T-cell (primary cell): ENCODE measurements at regions not wholly inside any gene's neighbourhood (a gene's known extent, or its start where the extent isn't known, plus 50 kb on each side); places are given as distances from the start of the nearest gene placed in this dataset.

Experiments used
- ATAC-seq, 4 experiments: fragments of 200-7000 bp in 3 of 4; fragments of 150-1000 bp in 1 of 4; cut with Tn5 transposase; replicated peaks in 1 of 4; 1 replicate in 3 of 4; 2 replicates in 1 of 4; pipeline ENCODE4 v1.10.0; 2021; ENCODE audit warnings: moderate library complexity in 3 of 4, mild to moderate bottlenecking in 2 of 4, moderate number of reproducible peaks in 1 of 4
- CTCF ChIA-PET, 2 donors: fragments of 300-600 bp; sonication (Branson Sonifier 250); formaldehyde crosslinking; loops; one replicate each; lab custom pipeline; 2022; ENCODE audit warnings: antibody characterized with exemption in 2 of 2; lab: Charles Lee
- POLR2A ChIA-PET, 2 donors: fragments of 300-600 bp; sonication (Branson Sonifier 250); formaldehyde crosslinking; loops; one replicate each; lab custom pipeline; 2022; ENCODE audit warnings: antibody characterized with exemption in 2 of 2; lab: Charles Lee
- DNase-seq, 35 experiments: peaks; one replicate each; pipeline versions ENCODE4 v3.0.0 to v3.0.0-alpha.2; 2013 to 2023
- H3K27ac ChIP-seq: one replicate; pipeline ENCODE4 v1.5.1; 2013; ENCODE audit warnings: low read length
- H3K27me3 ChIP-seq, 2 experiments: replicated peaks in 1 of 2; 1 replicate in 1 of 2; 2 replicates in 1 of 2; pipeline versions ENCODE4 v1.6.1 to v1.7.0; 2013; ENCODE audit warnings: low read length in 1 of 2, mixed read lengths in 1 of 2; ENCODE audit not compliant: control insufficient read depth in 2 of 2, insufficient read depth in 2 of 2; ENCODE audit errors: extremely low read depth in 1 of 2
- H3K36me3 ChIP-seq, 2 donors: 1 replicate in 1 of 2; 2 replicates in 1 of 2; pipeline versions ENCODE4 v1.6.1 to v1.7.0; 2013; ENCODE audit warnings: low read length in 1 of 2; ENCODE audit not compliant: control insufficient read depth in 2 of 2, insufficient read depth in 1 of 2; ENCODE audit errors: extremely low read depth in 1 of 2
- H3K4me1 ChIP-seq, 2 experiments: 1 replicate in 1 of 2; 2 replicates in 1 of 2; pipeline versions ENCODE4 v1.6.1 to v1.7.0; 2013; ENCODE audit warnings: low read length in 2 of 2, mixed read lengths in 1 of 2; ENCODE audit not compliant: insufficient read depth in 2 of 2, control insufficient read depth in 1 of 2; ENCODE audit errors: extremely low read depth in 1 of 2
- H3K4me3 ChIP-seq, 2 donors: 1 replicate in 1 of 2; 2 replicates in 1 of 2; pipeline versions ENCODE4 v1.5.1 to v1.7.0; 2013; ENCODE audit warnings: mild to moderate bottlenecking in 2 of 2, low read length in 1 of 2, moderate library complexity in 1 of 2; ENCODE audit not compliant: control insufficient read depth in 1 of 2; ENCODE audit errors: extremely low read depth in 1 of 2
- H3K9me3 ChIP-seq: 2 replicates; pipeline ENCODE4 v1.7.0; 2013
- H3K27ac Mint-ChIP-seq, 2 donors: one replicate each; pipeline ENCODE4 v1.8.0; 2020 to 2021; ENCODE audit warnings: mild to moderate bottlenecking in 2 of 2, mixed read lengths in 2 of 2
- H3K27me3 Mint-ChIP-seq, 2 donors: one replicate each; pipeline ENCODE4 v1.8.0; 2021 to 2022; ENCODE audit warnings: mixed read lengths in 2 of 2
- H3K36me3 Mint-ChIP-seq: one replicate; pipeline ENCODE4 v1.8.0; 2021; ENCODE audit warnings: mixed read lengths
- H3K4me1 Mint-ChIP-seq, 3 donors: one replicate each; pipeline ENCODE4 v1.8.0; 2020 to 2022; ENCODE audit warnings: mixed read lengths in 3 of 3, mild to moderate bottlenecking in 1 of 3
- H3K4me3 Mint-ChIP-seq, 3 donors: one replicate each; pipeline ENCODE4 v1.8.0; 2020 to 2022; ENCODE audit warnings: mild to moderate bottlenecking in 3 of 3, mixed read lengths in 3 of 3, moderate library complexity in 3 of 3
- H3K9me3 Mint-ChIP-seq, 3 donors: one replicate each; pipeline ENCODE4 v1.8.0; 2020 to 2022; ENCODE audit warnings: mixed read lengths in 3 of 3
- WGBS: methylation state at CpG from one replicate; pipeline ENCODE4 v1.1.5; 2013; ENCODE audit warnings: missing lambda C conversion rate; ENCODE audit not compliant: insufficient coverage; 5-methylcytosine and 5-hydroxymethylcytosine counted together

DNA sequence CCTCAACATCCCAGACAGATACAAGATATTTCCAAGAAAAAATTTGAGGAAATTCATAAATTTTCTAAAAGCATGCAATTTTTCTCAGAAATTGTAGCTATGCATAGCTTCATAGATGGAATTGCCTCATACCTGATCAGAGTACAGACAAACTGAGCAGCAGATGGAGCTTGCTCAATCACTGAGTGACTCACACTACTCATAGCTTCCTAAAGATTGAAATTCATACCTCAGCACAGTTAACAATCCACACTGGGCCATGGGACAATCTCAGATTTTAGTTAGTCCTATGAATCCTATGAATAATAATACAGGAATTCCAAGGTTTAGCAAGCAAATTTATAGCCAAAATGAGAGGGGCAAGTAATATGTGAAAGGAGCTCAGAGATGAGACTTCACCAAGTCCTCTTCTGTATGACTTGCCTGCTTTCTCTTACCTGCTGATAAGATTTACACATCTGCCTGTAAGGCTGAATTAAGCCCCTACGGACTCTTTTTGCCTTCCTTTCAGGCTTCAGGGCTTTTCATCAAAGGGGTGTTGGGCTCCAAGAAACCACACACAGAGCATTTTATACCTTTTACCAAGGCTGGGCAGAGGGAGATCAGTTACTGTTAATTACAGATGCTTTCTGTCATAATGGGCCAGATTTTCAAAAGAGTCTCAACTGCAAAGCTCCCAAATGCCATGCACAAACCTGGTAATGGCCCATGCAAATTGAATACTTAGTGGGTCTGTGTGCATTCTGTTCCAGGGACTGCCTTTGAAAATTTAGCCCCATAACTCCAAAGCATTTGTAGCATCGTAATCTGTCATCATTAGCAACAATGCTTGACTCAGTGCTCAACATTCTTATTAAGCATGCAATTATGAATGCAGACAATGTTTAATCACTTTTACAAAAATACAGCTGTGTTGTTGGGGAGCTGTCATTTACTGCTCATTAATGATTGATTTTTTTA is 439.3 kb downstream of the DTWD2 start:
- Histone ChIP-seq H3K4me3 (no peak overlapping the region), H3K36me3 (no peaks in the 10 kb centered on the region), H3K27ac (no peak overlapping the region), H3K27me3 (no peaks in the 10 kb centered on the region), H3K4me1 (no peaks in the 10 kb centered on the region), H3K9me3 (no peaks in the 10 kb centered on the region)
- no peak overlapping the region for H3K27ac Mint-ChIP-seq
- H3K9me3 Mint-ChIP-seq = no peaks in the 10 kb centered on the region
- H3K4me1 Mint-ChIP-seq = no peaks in the 10 kb centered on the region
- CTCF ChIA-PET = no interaction called here
- H3K36me3 Mint-ChIP-seq = no peaks in the 10 kb centered on the region
- no peak overlapping the region for H3K4me3 Mint-ChIP-seq
- H3K27me3 Mint-ChIP-seq = peaks cover 0 to 7% of the 10 kb centered on the region in 2 donors
- no peak for DNase-seq
- ATAC-seq = no peak
- WGBS = no CpG with 5 or more reads among the region's 2 CpGs
- POLR2A ChIA-PET = no interaction called here

DNA sequence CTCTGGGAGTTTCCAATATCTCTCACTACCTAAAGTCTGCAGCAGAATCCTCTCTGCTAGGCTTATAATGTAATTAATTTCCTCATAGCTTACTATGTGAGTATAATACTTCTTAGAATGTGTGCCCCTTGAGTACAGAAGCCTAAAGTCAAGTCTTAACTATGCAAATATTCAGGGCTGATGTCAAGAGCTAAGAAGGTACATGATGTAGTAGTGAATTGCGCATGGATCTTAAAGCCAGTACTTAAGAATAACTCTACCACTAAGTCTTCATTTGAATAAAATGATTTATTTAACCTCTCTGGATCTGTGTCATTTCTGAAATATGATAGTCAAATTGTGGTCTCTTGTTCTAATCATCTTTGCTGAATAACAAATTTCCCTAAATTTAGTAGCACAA is 442.9 kb downstream of the DTWD2 start:
- Histone ChIP-seq H3K4me3 (no peak overlapping the region), H3K27ac (no peak overlapping the region), H3K4me1 (no peaks in the 10 kb centered on the region), H3K27me3 (no peaks in the 10 kb centered on the region), H3K36me3 (no peaks in the 10 kb centered on the region), H3K9me3 (no peaks in the 10 kb centered on the region)
- WGBS = no CpG with 5 or more reads among the region's 1 CpG
- H3K27ac Mint-ChIP-seq = no peak overlapping the region
- H3K9me3 Mint-ChIP-seq = no peaks in the 10 kb centered on the region
- no peak overlapping the region for H3K4me3 Mint-ChIP-seq
- no peak for ATAC-seq
- no peaks in the 10 kb centered on the region for H3K4me1 Mint-ChIP-seq
- H3K27me3 Mint-ChIP-seq = peaks cover 0 to 3% of the 10 kb centered on the region in 2 donors
- DNase-seq = no peak
- H3K36me3 Mint-ChIP-seq = no peaks in the 10 kb centered on the region
- CTCF ChIA-PET = no interaction called here
- POLR2A ChIA-PET = no interaction called here

DNA sequence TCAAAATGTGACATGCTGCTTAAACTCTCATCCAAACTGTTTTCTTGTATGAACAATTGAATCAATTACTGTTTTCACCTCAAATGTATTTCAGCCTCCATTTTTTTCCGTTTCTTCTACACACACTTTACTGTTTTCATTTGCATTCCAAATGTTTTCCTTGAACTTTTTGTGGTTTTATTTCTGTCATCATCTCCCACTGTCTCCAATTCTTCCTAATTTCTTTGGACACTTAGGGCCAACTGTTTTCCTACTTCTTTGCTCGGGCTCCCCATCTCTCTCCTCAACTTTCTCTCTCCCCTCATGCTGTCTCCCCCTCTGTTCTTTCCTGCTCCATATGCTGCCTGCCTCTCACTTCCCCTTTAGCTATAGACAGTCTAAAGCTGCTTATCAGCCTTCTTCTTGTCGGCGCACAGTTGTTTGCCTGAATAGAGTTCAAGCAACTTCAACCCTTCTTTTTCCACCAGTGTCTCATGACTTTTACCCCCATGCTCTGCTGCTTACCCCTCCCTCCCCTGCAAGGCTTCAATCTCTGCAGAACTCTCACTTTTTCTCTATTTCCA is 443.4 kb downstream of the DTWD2 start:
- Histone ChIP-seq H3K9me3 (no peaks in the 10 kb centered on the region), H3K36me3 (no peaks in the 10 kb centered on the region), H3K27ac (no peak overlapping the region), H3K4me1 (no peaks in the 10 kb centered on the region), H3K4me3 (no peak overlapping the region), H3K27me3 (no peaks in the 10 kb centered on the region)
- no peak overlapping the region for H3K4me3 Mint-ChIP-seq
- WGBS = 59% methylated on average over 3 of the region's 4 CpGs
- no peaks in the 10 kb centered on the region for H3K9me3 Mint-ChIP-seq
- ATAC-seq = no peak
- POLR2A ChIA-PET = no interaction called here
- no peak overlapping the region for H3K27ac Mint-ChIP-seq
- CTCF ChIA-PET = no interaction called here
- no peak for DNase-seq
- no peaks in the 10 kb centered on the region for H3K4me1 Mint-ChIP-seq
- no peaks in the 10 kb centered on the region for H3K36me3 Mint-ChIP-seq
- peaks cover 0 to 3% of the 10 kb centered on the region in 2 donors for H3K27me3 Mint-ChIP-seq

DNA sequence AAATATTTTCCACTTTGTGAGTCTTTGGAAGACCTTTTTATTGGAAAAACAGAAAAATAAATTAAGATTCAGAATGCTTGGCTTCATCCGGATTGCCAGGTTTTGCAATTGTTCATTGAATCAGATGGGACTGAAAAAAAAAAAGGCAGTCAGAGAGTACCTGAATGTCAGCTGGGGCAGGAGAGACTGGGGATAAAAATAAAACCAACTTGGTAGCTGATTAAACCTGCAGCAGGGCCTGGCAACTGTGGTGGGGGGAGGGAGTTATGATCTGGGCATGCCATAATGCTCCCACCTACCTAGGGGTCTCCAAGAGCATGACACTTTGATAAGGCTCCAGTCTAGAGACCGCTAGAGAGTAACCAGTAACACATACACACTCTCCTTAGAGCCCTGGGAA is 454.4 kb downstream of the DTWD2 start:
- Mint-ChIP-seq H3K4me3 (no peak overlapping the region), H3K4me1 (no peaks in the 10 kb centered on the region), H3K27me3 (no peaks in the 10 kb centered on the region), H3K9me3 (peaks cover 0 to 19% (median 4%) of the 10 kb centered on the region in 3 donors), H3K27ac (no peak overlapping the region), H3K36me3 (no peaks in the 10 kb centered on the region)
- ATAC-seq (no peak), DNase-seq (no peak)
- POLR2A ChIA-PET = no interaction called here
- Histone ChIP-seq H3K27ac (no peak overlapping the region), H3K4me3 (no peak overlapping the region), H3K36me3 (no peaks in the 10 kb centered on the region), H3K4me1 (no peaks in the 10 kb centered on the region), H3K9me3 (no peaks in the 10 kb centered on the region), H3K27me3 (no peaks in the 10 kb centered on the region)
- WGBS = 83% methylated on average over 2 of the region's 2 CpGs
- CTCF ChIA-PET = interaction anchor here in 1 of 2 donors (0.5 kb wide), 1 partner anchor 75 kb away, joined by 4 read pairs; no protein-coding TSS in a partner anchor

DNA sequence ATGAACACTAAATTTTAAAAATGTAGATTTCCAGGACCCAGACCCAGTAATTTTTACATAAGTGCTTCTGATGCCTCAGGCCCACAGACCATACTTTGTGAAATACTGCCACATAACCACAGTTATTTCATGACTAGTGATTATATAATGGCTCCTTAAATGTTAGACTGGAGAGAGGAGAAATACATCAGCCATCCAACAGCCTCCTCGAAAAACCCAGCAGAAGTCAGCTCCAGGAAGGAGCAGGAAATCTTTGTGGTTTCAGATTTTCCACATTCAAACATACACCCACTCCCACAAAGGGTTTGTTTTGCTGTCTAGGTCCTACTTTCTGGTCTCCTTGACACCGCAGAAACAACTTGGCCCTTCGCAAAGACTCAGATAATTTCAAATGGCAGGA is 455.2 kb downstream of the DTWD2 start:
- WGBS = 17% methylated on average over 1 of the region's 3 CpGs
- no peaks in the 10 kb centered on the region for H3K4me1 Mint-ChIP-seq
- H3K4me3 ChIP-seq = no peak overlapping the region
- no peak overlapping the region for H3K4me3 Mint-ChIP-seq
- POLR2A ChIA-PET = no interaction called here
- H3K27ac ChIP-seq = no peak overlapping the region
- no peaks in the 10 kb centered on the region for H3K4me1 ChIP-seq
- H3K9me3 ChIP-seq = no peaks in the 10 kb centered on the region
- H3K36me3 Mint-ChIP-seq = no peaks in the 10 kb centered on the region
- DNase-seq (no peak), ATAC-seq (no peak)
- no peaks in the 10 kb centered on the region for H3K36me3 ChIP-seq
- CTCF ChIA-PET = no interaction called here
- H3K27ac Mint-ChIP-seq = no peak overlapping the region
- H3K27me3 Mint-ChIP-seq = no peaks in the 10 kb centered on the region
- no peaks in the 10 kb centered on the region for H3K27me3 ChIP-seq
- peaks cover 0 to 18% (median 4%) of the 10 kb centered on the region in 3 donors for H3K9me3 Mint-ChIP-seq

DNA sequence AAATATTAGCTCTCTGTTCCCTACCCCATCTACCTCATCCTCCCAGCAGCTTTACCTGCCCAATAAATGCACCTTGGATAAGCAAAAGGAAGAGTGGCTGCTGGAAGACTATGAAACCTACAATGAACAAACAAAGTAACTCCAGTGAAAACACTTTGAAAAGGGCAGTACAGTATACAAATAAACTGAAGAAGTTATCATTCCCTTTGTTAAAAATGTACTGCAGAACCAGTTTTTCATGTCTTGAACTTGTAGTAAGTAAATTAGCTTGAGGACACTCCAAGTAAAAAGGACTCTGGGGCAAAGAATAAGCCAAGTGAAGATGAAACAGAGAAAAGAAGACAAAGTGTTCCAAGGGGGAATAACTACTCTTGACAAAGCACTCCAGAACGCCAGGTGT is 457.1 kb downstream of the DTWD2 start:
- Mint-ChIP-seq H3K4me3 (no peak overlapping the region), H3K27ac (no peak overlapping the region), H3K4me1 (no peaks in the 10 kb centered on the region), H3K27me3 (no peaks in the 10 kb centered on the region), H3K9me3 (peaks cover 0 to 17% (median 4%) of the 10 kb centered on the region in 3 donors), H3K36me3 (no peaks in the 10 kb centered on the region)
- no CpG with 5 or more reads among the region's 1 CpG for WGBS
- Histone ChIP-seq H3K4me1 (no peaks in the 10 kb centered on the region), H3K9me3 (no peaks in the 10 kb centered on the region), H3K27ac (no peak overlapping the region), H3K27me3 (no peaks in the 10 kb centered on the region), H3K4me3 (no peak overlapping the region), H3K36me3 (no peaks in the 10 kb centered on the region)
- POLR2A ChIA-PET = no interaction called here
- ATAC-seq (no peak), DNase-seq (no peak)
- CTCF ChIA-PET = no interaction called here
